ENCODE measurements at regions not wholly inside any gene's neighbourhood (a gene's known extent, or its start where the extent isn't known, plus 50 kb on each side); places are given as distances from the start of the nearest gene placed in this dataset.

GRCh38 chr14:65357689-65358088 lies 54.8 kb upstream of the FUT8 start:
- H3K79me1 ChIP-seq (ENCODE audit: low read length) = no peaks in the 10 kb centered on the region

GRCh38 chr14:65359503-65359902 lies 53.0 kb upstream of the FUT8 start:
- Histone ChIP-seq H3K79me1 (ENCODE audit: low read length) (no peaks in the 10 kb centered on the region), H2BK120ac (ENCODE audit: insufficient read depth, low read length, poor library complexity) (no peak overlapping the region), H3K4me3 (ENCODE audit: low read depth, low read length) (no peak overlapping the region), H3K27me3 (ENCODE audit: insufficient read depth, low read length) (no peaks in the 10 kb centered on the region), H2BK12ac (ENCODE audit: low read length) (no peak overlapping the region), H3K4ac (ENCODE audit: low read depth, low read length) (no peak overlapping the region), H3K18ac (ENCODE audit: low read length) (no peak overlapping the region), H3K4me1 (ENCODE audit: control insufficient read depth in 1 of 2, insufficient read depth in 2 of 2, low read length in 2 of 2) (peaks cover 10 to 14% of the 10 kb centered on the region in 2 experiments), H3K23ac (ENCODE audit: low read length) (no peak overlapping the region), H2AK5ac (ENCODE audit: low read length) (no peak overlapping the region), H3K9me3 (ENCODE audit: insufficient read depth, low read depth, low read length) (no peaks in the 10 kb centered on the region), H3K36me3 (ENCODE audit: control insufficient read depth in 1 of 2, insufficient read depth in 2 of 2, low read length in 2 of 2) (no peaks in the 10 kb centered on the region), H3K14ac (ENCODE audit: low read length) (no peak overlapping the region), H3K27ac (ENCODE audit: low read depth, low read length) (no peak overlapping the region), H2BK5ac (ENCODE audit: low read depth, low read length, poor library complexity) (no peak overlapping the region), H3K9ac (ENCODE audit: low read length) (no peak overlapping the region), H4K91ac (ENCODE audit: low read depth, low read length) (no peak overlapping the region), H4K8ac (ENCODE audit: low read depth, low read length) (no peak overlapping the region), H2AFZ (ENCODE audit: insufficient read depth, low read length, poor library complexity) (no peak overlapping the region), H3K4me2 (ENCODE audit: low read length) (no peak overlapping the region), H3K79me2 (ENCODE audit: control insufficient read depth, insufficient read depth, low read length, poor library complexity) (no peaks in the 10 kb centered on the region), H4K12ac (ENCODE audit: low read depth, low read length) (no peak overlapping the region)
- DNase-seq = no peak
- WGBS (ENCODE audit: extremely low coverage, insufficient coverage, insufficient read length) = no CpG with 5 or more reads among the region's 3 CpGs

More at GRCh38 chr14:65357689-65358088, 54.8 kb upstream of the FUT8 start:
- no peak overlapping the region for H3K9ac ChIP-seq (ENCODE audit: low read length)
- H3K27me3 ChIP-seq (ENCODE audit: insufficient read depth, low read length) = no peaks in the 10 kb centered on the region
- H4K12ac ChIP-seq (ENCODE audit: low read depth, low read length) = no peak overlapping the region
- H3K4me2 ChIP-seq (ENCODE audit: low read length) = no peak overlapping the region
- no peak for DNase-seq
- peaks cover 10 to 14% of the 10 kb centered on the region in 2 experiments for H3K4me1 ChIP-seq (ENCODE audit: control insufficient read depth in 1 of 2, insufficient read depth in 2 of 2, low read length in 2 of 2)
- H3K18ac ChIP-seq (ENCODE audit: low read length) = no peak overlapping the region
- H3K23ac ChIP-seq (ENCODE audit: low read length) = no peak overlapping the region
- no peak overlapping the region for H4K8ac ChIP-seq (ENCODE audit: low read depth, low read length)
- H3K4me3 ChIP-seq (ENCODE audit: low read depth, low read length) = no peak overlapping the region
- H3K4ac ChIP-seq (ENCODE audit: low read depth, low read length) = no peak overlapping the region
- H4K91ac ChIP-seq (ENCODE audit: low read depth, low read length) = peak overlapping the region; percentile 18
- no peak overlapping the region for H2BK5ac ChIP-seq (ENCODE audit: low read depth, low read length, poor library complexity)
- no peak overlapping the region for H2AFZ ChIP-seq (ENCODE audit: insufficient read depth, low read length, poor library complexity)
- no peak overlapping the region for H2AK5ac ChIP-seq (ENCODE audit: low read length)
- H3K14ac ChIP-seq (ENCODE audit: low read length) = no peak overlapping the region
- no peak overlapping the region for H2BK12ac ChIP-seq (ENCODE audit: low read length)
- no peaks in the 10 kb centered on the region for H3K9me3 ChIP-seq (ENCODE audit: insufficient read depth, low read depth, low read length)
- no peaks in the 10 kb centered on the region for H3K79me2 ChIP-seq (ENCODE audit: control insufficient read depth, insufficient read depth, low read length, poor library complexity)
- no peak overlapping the region for H3K27ac ChIP-seq (ENCODE audit: low read depth, low read length)
- no peak overlapping the region for H2BK120ac ChIP-seq (ENCODE audit: insufficient read depth, low read length, poor library complexity)
- no peaks in the 10 kb centered on the region for H3K36me3 ChIP-seq (ENCODE audit: control insufficient read depth in 1 of 2, insufficient read depth in 2 of 2, low read length in 2 of 2)

DNA sequence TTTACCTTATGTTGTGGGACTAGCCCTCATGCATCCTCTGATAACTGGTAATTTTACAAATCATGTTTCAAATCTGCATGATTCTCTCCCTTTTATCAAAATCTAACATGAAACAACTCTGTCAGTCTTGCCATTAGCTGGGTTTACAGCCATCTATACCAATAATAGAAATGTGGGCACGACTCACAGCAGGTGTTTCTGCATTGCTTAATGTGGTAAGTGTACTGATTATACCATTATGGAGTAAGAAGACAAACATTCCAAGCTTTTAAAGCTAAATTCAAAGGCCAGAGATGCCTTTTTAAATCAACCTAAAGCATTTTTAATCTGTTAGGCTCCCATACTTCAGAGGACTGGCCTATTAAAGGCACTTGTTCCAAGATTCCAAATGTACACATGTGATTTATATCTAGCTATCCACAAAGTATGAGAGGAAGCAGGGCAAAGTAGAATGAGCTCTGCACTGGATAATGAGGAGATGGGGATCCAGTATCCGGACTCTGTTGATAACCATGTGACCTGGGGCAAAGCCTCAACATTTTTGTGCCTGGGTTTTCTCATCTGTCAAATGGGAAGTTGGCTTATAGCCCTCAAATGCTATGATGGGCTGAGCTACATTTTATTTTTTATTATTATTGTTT lies 52.3 kb upstream of the FUT8 start:
- no peaks in the 10 kb centered on the region for H3K79me2 ChIP-seq (ENCODE audit: control insufficient read depth, insufficient read depth, low read length, poor library complexity)
- no peak overlapping the region for H2AK5ac ChIP-seq (ENCODE audit: low read length)
- H2BK5ac ChIP-seq (ENCODE audit: low read depth, low read length, poor library complexity) = no peak overlapping the region
- H4K8ac ChIP-seq (ENCODE audit: low read depth, low read length) = no peak overlapping the region
- no peak for DNase-seq
- no CpG with 5 or more reads among the region's 2 CpGs for WGBS (ENCODE audit: extremely low coverage, insufficient coverage, insufficient read length)
- peaks cover 10 to 14% of the 10 kb centered on the region in 2 experiments for H3K4me1 ChIP-seq (ENCODE audit: control insufficient read depth in 1 of 2, insufficient read depth in 2 of 2, low read length in 2 of 2)
- no peak overlapping the region for H3K18ac ChIP-seq (ENCODE audit: low read length)
- H4K91ac ChIP-seq (ENCODE audit: low read depth, low read length) = no peak overlapping the region
- no peak overlapping the region for H2AFZ ChIP-seq (ENCODE audit: insufficient read depth, low read length, poor library complexity)
- no peak overlapping the region for H3K14ac ChIP-seq (ENCODE audit: low read length)
- H3K36me3 ChIP-seq (ENCODE audit: control insufficient read depth in 1 of 2, insufficient read depth in 2 of 2, low read length in 2 of 2) = no peaks in the 10 kb centered on the region
- no peak overlapping the region for H3K4me2 ChIP-seq (ENCODE audit: low read length)
- H2BK120ac ChIP-seq (ENCODE audit: insufficient read depth, low read length, poor library complexity) = no peak overlapping the region
- no peak overlapping the region for H3K27ac ChIP-seq (ENCODE audit: low read depth, low read length)
- H3K4me3 ChIP-seq (ENCODE audit: low read depth, low read length) = no peak overlapping the region
- no peak overlapping the region for H3K4ac ChIP-seq (ENCODE audit: low read depth, low read length)
- no peaks in the 10 kb centered on the region for H3K27me3 ChIP-seq (ENCODE audit: insufficient read depth, low read length)
- no peaks in the 10 kb centered on the region for H3K9me3 ChIP-seq (ENCODE audit: insufficient read depth, low read depth, low read length)
- no peaks in the 10 kb centered on the region for H3K79me1 ChIP-seq (ENCODE audit: low read length)
- no peak overlapping the region for H3K23ac ChIP-seq (ENCODE audit: low read length)
- H2BK12ac ChIP-seq (ENCODE audit: low read length) = no peak overlapping the region
- H4K12ac ChIP-seq (ENCODE audit: low read depth, low read length) = no peak overlapping the region
- H3K9ac ChIP-seq (ENCODE audit: low read length) = no peak overlapping the region

- Histone ChIP-seq H2BK5ac (ENCODE audit: low read depth, low read length, poor library complexity) (no peak overlapping the region), H3K79me1 (ENCODE audit: low read length) (no peaks in the 10 kb centered on the region), H3K27ac (ENCODE audit: low read depth, low read length) (no peak overlapping the region), H3K79me2 (ENCODE audit: control insufficient read depth, insufficient read depth, low read length, poor library complexity) (no peaks in the 10 kb centered on the region), H2BK12ac (ENCODE audit: low read length) (no peak overlapping the region), H4K91ac (ENCODE audit: low read depth, low read length) (no peak overlapping the region), H3K23ac (ENCODE audit: low read length) (no peak overlapping the region), H3K9ac (ENCODE audit: low read length) (no peak overlapping the region), H3K4me1 (ENCODE audit: control insufficient read depth in 1 of 2, insufficient read depth in 2 of 2, low read length in 2 of 2) (peaks cover 3 to 8% of the 10 kb centered on the region in 2 experiments), H4K8ac (ENCODE audit: low read depth, low read length) (no peak overlapping the region), H3K4me3 (ENCODE audit: low read depth, low read length) (no peak overlapping the region), H3K14ac (ENCODE audit: low read length) (no peak overlapping the region), H3K27me3 (ENCODE audit: insufficient read depth, low read length) (no peaks in the 10 kb centered on the region), H2BK120ac (ENCODE audit: insufficient read depth, low read length, poor library complexity) (no peak overlapping the region), H2AK5ac (ENCODE audit: low read length) (no peak overlapping the region), H3K9me3 (ENCODE audit: insufficient read depth, low read depth, low read length) (no peaks in the 10 kb centered on the region), H4K12ac (ENCODE audit: low read depth, low read length) (no peak overlapping the region), H3K18ac (ENCODE audit: low read length) (no peak overlapping the region), H2AFZ (ENCODE audit: insufficient read depth, low read length, poor library complexity) (no peak overlapping the region), H3K36me3 (ENCODE audit: control insufficient read depth in 1 of 2, insufficient read depth in 2 of 2, low read length in 2 of 2) (no peaks in the 10 kb centered on the region), H3K4me2 (ENCODE audit: low read length) (no peak overlapping the region), H3K4ac (ENCODE audit: low read depth, low read length) (no peak overlapping the region)
- no CpG with 5 or more reads among the region's 2 CpGs for WGBS (ENCODE audit: extremely low coverage, insufficient coverage, insufficient read length)
- DNase-seq = no peak
Observed at GRCh38 chr14:65361920-65362319, 50.6 kb upstream of the FUT8 start.

All from trophoblast cell (in vitro differentiated cells and primary cell).